ENCODE measurements at regions not wholly inside any gene's neighbourhood (a gene's known extent, or its start where the extent isn't known, plus 50 kb on each side); places are given as distances from the start of the nearest gene placed in this dataset.

- TF ChIP-seq, protein P1, sequence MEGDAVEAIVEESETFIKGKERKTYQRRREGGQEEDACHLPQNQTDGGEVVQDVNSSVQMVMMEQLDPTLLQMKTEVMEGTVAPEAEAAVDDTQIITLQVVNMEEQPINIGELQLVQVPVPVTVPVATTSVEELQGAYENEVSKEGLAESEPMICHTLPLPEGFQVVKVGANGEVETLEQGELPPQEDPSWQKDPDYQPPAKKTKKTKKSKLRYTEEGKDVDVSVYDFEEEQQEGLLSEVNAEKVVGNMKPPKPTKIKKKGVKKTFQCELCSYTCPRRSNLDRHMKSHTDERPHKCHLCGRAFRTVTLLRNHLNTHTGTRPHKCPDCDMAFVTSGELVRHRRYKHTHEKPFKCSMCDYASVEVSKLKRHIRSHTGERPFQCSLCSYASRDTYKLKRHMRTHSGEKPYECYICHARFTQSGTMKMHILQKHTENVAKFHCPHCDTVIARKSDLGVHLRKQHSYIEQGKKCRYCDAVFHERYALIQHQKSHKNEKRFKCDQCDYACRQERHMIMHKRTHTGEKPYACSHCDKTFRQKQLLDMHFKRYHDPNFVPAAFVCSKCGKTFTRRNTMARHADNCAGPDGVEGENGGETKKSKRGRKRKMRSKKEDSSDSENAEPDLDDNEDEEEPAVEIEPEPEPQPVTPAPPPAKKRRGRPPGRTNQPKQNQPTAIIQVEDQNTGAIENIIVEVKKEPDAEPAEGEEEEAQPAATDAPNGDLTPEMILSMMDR (IDR thresholded peaks at IDR 0.05) = no peak
- TF ChIP-seq POLR2A (IDR thresholded peaks at IDR 0.05) = no peak
- TF ChIP-seq EP300 (IDR thresholded peaks at IDR 0.05; ENCODE audit: low read depth) = no peak
These were observed 135.5 kb upstream of the EFNA5 start for GRCh38 chr5:107806271-107806670.
